IMR-90 (cell line): ENCODE measurements at regions not wholly inside any gene's neighbourhood (a gene's known extent, or its start where the extent isn't known, plus 50 kb on each side); places are given as distances from the start of the nearest gene placed in this dataset.

Experiments
- ATAC-seq: fragments of 200-7000 bp; cut with Tn5 transposase; 2 replicates; pipeline ENCODE4 v1.9.1; 2020; ENCODE audit warnings: low read depth, mild to moderate bottlenecking, moderate library complexity
- BruUV-seq: library from RNA; stranded (reverse); fragments of 400-500 nt; replicated peaks from 2 replicates; lab custom pipeline; 2021; lab: Mats Ljungman, UMichigan
- CTCF ChIA-PET: fragments of 300-600 bp; formaldehyde crosslinking; extraction: SDS; loops from one replicate; lab custom pipeline; 2021; ENCODE audit warnings: antibody characterized with exemption; lab: Yijun Ruan, JAX
- POLR2A ChIA-PET: fragments of 300-600 bp; sonication (Branson Sonifier 250); formaldehyde crosslinking; loops from one replicate; lab custom pipeline; 2022; ENCODE audit warnings: antibody characterized with exemption; ENCODE audit not compliant: unreplicated experiment; lab: Charles Lee
- DNase-seq: peaks from one replicate; pipeline ENCODE4 v3.0.0; 2013
- H2AFZ ChIP-seq: replicated peaks from 2 replicates; pipeline ENCODE3; 2013; ENCODE audit warnings: low read length, mild to moderate bottlenecking; ENCODE audit not compliant: poor library complexity
- H2AK5ac ChIP-seq: 2 replicates; pipeline ENCODE4 v1.6.1; 2013; ENCODE audit warnings: low read depth, low read length, inconsistent platforms
- H2AK9ac ChIP-seq: replicated peaks from 2 replicates; pipeline ENCODE3; 2013; ENCODE audit warnings: mild to moderate bottlenecking, low read depth, low read length, moderate library complexity; ENCODE audit not compliant: poor library complexity
- H2BK120ac ChIP-seq: 2 replicates; pipeline ENCODE4 v1.6.1; 2013; ENCODE audit warnings: low read depth, low read length, inconsistent platforms
- H2BK15ac ChIP-seq: 3 replicates; pipeline ENCODE4 v1.6.1; 2013; ENCODE audit warnings: low read depth, low read length, inconsistent platforms
- H2BK20ac ChIP-seq: 2 replicates; pipeline ENCODE4 v1.6.1; 2013; ENCODE audit warnings: low read depth, mild to moderate bottlenecking, inconsistent platforms, low read length, moderate library complexity
- H2BK5ac ChIP-seq: 2 replicates; pipeline ENCODE4 v1.6.1; 2013; ENCODE audit warnings: mild to moderate bottlenecking, low read depth, low read length, inconsistent platforms; ENCODE audit not compliant: poor library complexity, severe bottlenecking
- H3K14ac ChIP-seq: replicated peaks from 2 replicates; pipeline ENCODE4 v1.6.1; 2013; ENCODE audit warnings: low read depth, low read length, inconsistent platforms
- H3K18ac ChIP-seq: 2 replicates; pipeline ENCODE4 v1.6.1; 2013; ENCODE audit warnings: low read depth, low read length, control low read depth
- H3K23ac ChIP-seq: 2 replicates; pipeline ENCODE4 v1.6.1; 2013; ENCODE audit warnings: low read depth, low read length, inconsistent platforms
- H3K27ac ChIP-seq: 2 replicates; pipeline ENCODE4 v1.5.1; 2013; ENCODE audit warnings: mild to moderate bottlenecking, control low read depth, low read length; ENCODE audit not compliant: insufficient read depth
- H3K27me3 ChIP-seq: 2 replicates; pipeline ENCODE4 v1.6.1; 2013; ENCODE audit warnings: low read length; ENCODE audit not compliant: control insufficient read depth, insufficient read depth
- H3K36me3 ChIP-seq: 2 replicates; pipeline ENCODE4 v1.6.1; 2013; ENCODE audit warnings: low read length, mixed read lengths; ENCODE audit not compliant: control insufficient read depth, insufficient read depth
- H3K4ac ChIP-seq: 2 replicates; pipeline ENCODE4 v1.6.1; 2013; ENCODE audit warnings: low read depth, low read length, inconsistent platforms
- H3K4me1 ChIP-seq: 2 replicates; pipeline ENCODE4 v1.6.1; 2013; ENCODE audit warnings: low read length, mixed read lengths; ENCODE audit not compliant: control insufficient read depth, insufficient read depth
- H3K4me2 ChIP-seq: 2 replicates; pipeline ENCODE4 v1.6.1; 2013; ENCODE audit warnings: low read depth, mild to moderate bottlenecking, control low read depth, low read length, moderate library complexity
- H3K4me3 ChIP-seq: 2 replicates; pipeline ENCODE4 v1.5.1; 2013; ENCODE audit warnings: low read depth, mild to moderate bottlenecking, control low read depth, low read length, moderate library complexity; ENCODE audit not compliant: insufficient read depth
- H3K56ac ChIP-seq: 2 replicates; pipeline ENCODE4 v1.6.1; 2013; ENCODE audit warnings: low read length, inconsistent platforms; ENCODE audit not compliant: insufficient read depth; ENCODE audit errors: extremely low read depth
- H3K79me1 ChIP-seq, 2 experiments: 2 replicates each; pipeline ENCODE4 v1.6.1; 2013; ENCODE audit warnings: low read length in 2 of 2, inconsistent platforms in 1 of 2, low read depth in 1 of 2
- H3K9ac ChIP-seq: 2 replicates; pipeline ENCODE4 v1.6.1; 2013; ENCODE audit warnings: low read depth, low read length, control low read depth
- H3K9me1 ChIP-seq: 2 replicates; pipeline ENCODE4 v1.6.1; 2013; ENCODE audit warnings: low read length, inconsistent platforms; ENCODE audit not compliant: insufficient read depth
- H3K9me3 ChIP-seq: 2 replicates; pipeline ENCODE4 v1.6.1; 2013; ENCODE audit warnings: low read length; ENCODE audit not compliant: control insufficient read depth, insufficient read depth
- H4K20me1 ChIP-seq: 2 replicates; pipeline ENCODE4 v1.6.1; 2013; ENCODE audit warnings: low read length, inconsistent platforms; ENCODE audit not compliant: insufficient read depth
- H4K5ac ChIP-seq: 2 replicates; pipeline ENCODE4 v1.6.1; 2013; ENCODE audit warnings: mild to moderate bottlenecking, low read depth, low read length, control low read depth
- H4K8ac ChIP-seq, 2 experiments: 2 replicates each; pipeline ENCODE4 v1.6.1; 2013; ENCODE audit warnings: low read depth in 2 of 2, low read length in 2 of 2, control low read depth in 1 of 2, inconsistent platforms in 1 of 2
- H4K91ac ChIP-seq: 2 replicates; pipeline ENCODE4 v1.6.1; 2013; ENCODE audit warnings: low read depth, low read length, inconsistent platforms; ENCODE audit not compliant: insufficient read depth
- MAZ ChIP-seq: IDR thresholded peaks from 2 replicates; pipeline ENCODE4 v1.6.1; 2012; ENCODE audit warnings: low read depth, mild to moderate bottlenecking, low read length, improper control_type of control experiment, moderate library complexity, borderline replicate concordance
- WGBS, 2 experiments: methylation state at CpG; one replicate each; pipeline versions ENCODE4 v1.1.5 to v1.1.7; 2013; ENCODE audit warnings: missing lambda C conversion rate in 2 of 2; ENCODE audit not compliant: insufficient read length in 1 of 2; ENCODE audit errors: extremely low coverage in 2 of 2; 5-methylcytosine and 5-hydroxymethylcytosine counted together
- dilution Hi-C: fragments of 300-500 bp; cut with HindIII; formaldehyde crosslinking; loops from one replicate; pipeline ENCODE4 v1.14.3; 2018; ENCODE audit warnings: low sequenced_read_pairs; ENCODE audit not compliant: unreplicated experiment
- in situ Hi-C: fragments of 300-500 bp; cut with MboI; formaldehyde crosslinking; loops from 3 replicates; pipeline ENCODE4 v1.14.3; 2019; ENCODE audit warnings: low sequenced_read_pairs, inconsistent platforms, mixed read lengths
- intact Hi-C: fragments of 100-400 bp; cut with micrococcal nuclease; formaldehyde crosslinking; loops from 2 replicates; pipeline ENCODE4 v1.10.0; 2022

- Histone ChIP-seq H2BK20ac (no peak overlapping the region), H3K4me2 (no peak overlapping the region), H3K36me3 (no peaks in the 10 kb centered on the region), H3K79me1 (no peaks in the 10 kb centered on the region), H4K8ac (no peak overlapping the region), H2AFZ (no peak overlapping the region), H3K9me1 (no peaks in the 10 kb centered on the region), H3K18ac (no peak overlapping the region), H3K4ac (no peak overlapping the region), H3K56ac (no peak overlapping the region), H4K20me1 (no peaks in the 10 kb centered on the region), H3K14ac (no peak overlapping the region), H3K9ac (no peak overlapping the region), H2AK9ac (no peak overlapping the region), H3K27ac (no peak overlapping the region), H3K4me1 (no peaks in the 10 kb centered on the region), H2AK5ac (no peak overlapping the region), H3K23ac (no peak overlapping the region), H4K5ac (no peak overlapping the region), H3K9me3 (peaks cover 4% of the 10 kb centered on the region; the same call in 1 of the 2 replicates), H4K91ac (no peak overlapping the region), H2BK15ac (no peak overlapping the region), H2BK120ac (no peak overlapping the region), H2BK5ac (no peak overlapping the region), H3K27me3 (no peaks in the 10 kb centered on the region), H3K4me3 (no peak overlapping the region)
- no peak for TF ChIP-seq MAZ
- no TSS peak for BruUV-seq
- dilution Hi-C loops: no loop called here
- POLR2A ChIA-PET: no interaction called here
- no CpG with 5 or more reads among the region's 3 CpGs for WGBS, 2 experiments
- intact Hi-C loops: no loop called here
- in situ Hi-C loops: no loop called here
- ATAC-seq (no peak), DNase-seq (no peak)
- CTCF ChIA-PET: no interaction called here
Observed at GRCh38 chr10:83848677-83849076, 290.6 kb upstream of the GHITM start.
